Caco-2 (cell line): ENCODE measurements at regions not wholly inside any gene's neighbourhood (a gene's known extent, or its start where the extent isn't known, plus 50 kb on each side); places are given as distances from the start of the nearest gene placed in this dataset.

ENCODE experiments used
- BruUV-seq: library from RNA; stranded (reverse); fragments of 400-500 nt; replicated peaks from 2 replicates; lab custom pipeline; 2021; lab: Mats Ljungman, UMichigan
- CTCF ChIA-PET: fragments of 300-600 bp; sonication (Branson Sonifier 250); formaldehyde crosslinking; loops from one replicate; lab custom pipeline; 2022; ENCODE audit warnings: antibody characterized with exemption; lab: Charles Lee
- POLR2A ChIA-PET: fragments of 300-600 bp; sonication (Branson Sonifier 250); formaldehyde crosslinking; loops from one replicate; lab custom pipeline; 2022; ENCODE audit warnings: antibody characterized with exemption; lab: Charles Lee
- DNase-seq, 2 experiments: peaks; one replicate each; pipeline versions ENCODE4 v3.0.0 to v3.0.0-alpha.2; 2020 to 2022
- H3K27me3 ChIP-seq: replicated peaks from 2 replicates; pipeline ENCODE4 v1.6.0; 2011; ENCODE audit warnings: low read length; ENCODE audit not compliant: control insufficient read depth, insufficient read depth
- H3K36me3 ChIP-seq: 2 replicates; pipeline ENCODE4 v1.5.1; 2011; ENCODE audit warnings: low read length; ENCODE audit not compliant: control insufficient read depth, insufficient read depth
- H3K4me1 ChIP-seq: fragments of 250-450 bp; sonication (Bioruptor Pico); 2 replicates; pipeline ENCODE4 v1.5.1; 2020; ENCODE audit warnings: mild to moderate bottlenecking
- H3K4me3 ChIP-seq: 2 replicates; pipeline ENCODE4 v1.5.1; 2011; ENCODE audit warnings: low read depth, mild to moderate bottlenecking, control low read depth, low read length
- H3K9me3 ChIP-seq: fragments of 250-450 bp; sonication (Bioruptor Pico); 2 replicates; pipeline ENCODE4 v1.5.1; 2020; ENCODE audit warnings: mild to moderate bottlenecking, moderate library complexity
- H3K27ac Mint-ChIP-seq: one replicate; pipeline ENCODE4 v1.8.0; 2022; ENCODE audit warnings: mixed read lengths; ENCODE audit not compliant: unreplicated experiment
- H3K27me3 Mint-ChIP-seq: one replicate; pipeline ENCODE4 v1.8.0; 2022; ENCODE audit warnings: mixed read lengths; ENCODE audit not compliant: insufficient read depth, unreplicated experiment
- H3K36me3 Mint-ChIP-seq: one replicate; pipeline ENCODE4 v1.8.0; 2022; ENCODE audit warnings: mild to moderate bottlenecking, mixed read lengths; ENCODE audit not compliant: insufficient read depth, unreplicated experiment
- H3K4me1 Mint-ChIP-seq: one replicate; pipeline ENCODE4 v1.8.0; 2022; ENCODE audit warnings: low read depth, mixed read lengths; ENCODE audit not compliant: unreplicated experiment
- H3K4me3 Mint-ChIP-seq: one replicate; pipeline ENCODE4 v1.8.0; 2022; ENCODE audit warnings: mild to moderate bottlenecking, moderate library complexity, mixed read lengths; ENCODE audit not compliant: unreplicated experiment
- H3K9me3 Mint-ChIP-seq: one replicate; pipeline ENCODE4 v1.8.0; 2022; ENCODE audit warnings: mixed read lengths; ENCODE audit not compliant: unreplicated experiment
- CTCF ChIP-seq, 2 experiments: fragments of 200-600 bp in 1 of 2; IDR thresholded peaks; 1 replicate in 1 of 2; 2 replicates in 1 of 2; pipeline versions ENCODE4 v1.5.1 to v1.8.0; 2011 to 2022; ENCODE audit warnings: antibody characterized with exemption in 1 of 2, control low read depth in 1 of 2, inconsistent platforms in 1 of 2, low read depth in 1 of 2, low read length in 1 of 2, mild to moderate bottlenecking in 1 of 2, moderate library complexity in 1 of 2; ENCODE audit not compliant: insufficient read depth in 1 of 2, severe bottlenecking in 1 of 2, unreplicated experiment in 1 of 2
- intact Hi-C: fragments of 100-400 bp; cut with micrococcal nuclease; formaldehyde crosslinking; loops from one replicate; pipeline ENCODE4 v1.10.0; 2022; ENCODE audit not compliant: unreplicated experiment

- POLR2A ChIA-PET, result no interaction called here
- Mint-ChIP-seq H3K4me1 (no peaks in the 10 kb centered on the region), H3K9me3 (no peaks in the 10 kb centered on the region), H3K4me3 (no peak overlapping the region), H3K36me3 (no peaks in the 10 kb centered on the region), H3K27me3 (peaks cover 2% of the 10 kb centered on the region), H3K27ac (no peak overlapping the region)
- Histone ChIP-seq H3K4me3 (no peak overlapping the region), H3K27me3 (no peaks in the 10 kb centered on the region), H3K36me3 (no peaks in the 10 kb centered on the region), H3K4me1 (no peaks in the 10 kb centered on the region), H3K9me3 (no peaks in the 10 kb centered on the region)
- no TSS peak for BruUV-seq
- no peak for DNase-seq
- TF ChIP-seq CTCF (IDR thresholded peaks at IDR 0.05; ENCODE audit: insufficient read depth in 1 of 2, low read depth in 1 of 2, low read length in 1 of 2, severe bottlenecking in 1 of 2, unreplicated experiment in 1 of 2), result no peak
- intact Hi-C loops, result no loop called here
- CTCF ChIA-PET, result no interaction called here
These were observed 155.1 kb upstream of the ARRDC3 start for GRCh38 chr5:91538179-91538578.

GRCh38 chr5:91535499-91535898, 152.4 kb upstream of the ARRDC3 start:
- no peaks in the 10 kb centered on the region for H3K4me1 Mint-ChIP-seq
- peaks cover 2% of the 10 kb centered on the region for H3K27me3 Mint-ChIP-seq
- no peaks in the 10 kb centered on the region for H3K27me3 ChIP-seq
- TF ChIP-seq CTCF (IDR thresholded peaks at IDR 0.05; ENCODE audit: insufficient read depth in 1 of 2, low read depth in 1 of 2, low read length in 1 of 2, severe bottlenecking in 1 of 2, unreplicated experiment in 1 of 2), result no peak
- ChIA-PET CTCF (no interaction called here), POLR2A (no interaction called here)
- no TSS peak for BruUV-seq
- no peaks in the 10 kb centered on the region for H3K4me1 ChIP-seq
- no peaks in the 10 kb centered on the region for H3K36me3 ChIP-seq
- no peak overlapping the region for H3K27ac Mint-ChIP-seq
- intact Hi-C loops, result no loop called here
- no peaks in the 10 kb centered on the region for H3K36me3 Mint-ChIP-seq
- no peak overlapping the region for H3K4me3 Mint-ChIP-seq
- H3K9me3 Mint-ChIP-seq, result no peaks in the 10 kb centered on the region
- H3K4me3 ChIP-seq, result no peak overlapping the region
- no peaks in the 10 kb centered on the region for H3K9me3 ChIP-seq
- no peak for DNase-seq

GRCh38 chr5:91534332-91534731, 151.2 kb upstream of the ARRDC3 start:
- Histone ChIP-seq H3K4me1 (no peaks in the 10 kb centered on the region), H3K27me3 (no peaks in the 10 kb centered on the region), H3K36me3 (no peaks in the 10 kb centered on the region), H3K9me3 (no peaks in the 10 kb centered on the region), H3K4me3 (no peak overlapping the region)
- Mint-ChIP-seq H3K9me3 (no peaks in the 10 kb centered on the region), H3K27me3 (no peaks in the 10 kb centered on the region), H3K4me3 (no peak overlapping the region), H3K27ac (no peak overlapping the region), H3K4me1 (no peaks in the 10 kb centered on the region), H3K36me3 (no peaks in the 10 kb centered on the region)
- no peak for TF ChIP-seq CTCF (IDR thresholded peaks at IDR 0.05; ENCODE audit: insufficient read depth in 1 of 2, low read depth in 1 of 2, low read length in 1 of 2, severe bottlenecking in 1 of 2, unreplicated experiment in 1 of 2)
- intact Hi-C loops, result no loop called here
- DNase-seq, result no peak
- CTCF ChIA-PET, result no interaction called here
- BruUV-seq, result no TSS peak
- POLR2A ChIA-PET, result no interaction called here
